DND-41 (cell line): ENCODE measurements at regions not wholly inside any gene's neighbourhood (a gene's known extent, or its start where the extent isn't known, plus 50 kb on each side); places are given as distances from the start of the nearest gene placed in this dataset.

Experiments used
- EZH2 ChIP-seq: IDR thresholded peaks from 3 replicates; pipeline ENCODE4 v1.6.1; 2012; ENCODE audit warnings: borderline replicate concordance, low read depth, mild to moderate bottlenecking, moderate library complexity, low read length, inconsistent platforms; ENCODE audit not compliant: severe bottlenecking
- TF ChIP-seq, protein P1 (sequence below): IDR thresholded peaks from 2 replicates; pipeline ENCODE4 v1.5.1; 2012; ENCODE audit warnings: borderline replicate concordance, low read length, moderate library complexity, mild to moderate bottlenecking; ENCODE audit not compliant: poor library complexity, severe bottlenecking; ENCODE audit errors: extremely low read depth

DNA sequence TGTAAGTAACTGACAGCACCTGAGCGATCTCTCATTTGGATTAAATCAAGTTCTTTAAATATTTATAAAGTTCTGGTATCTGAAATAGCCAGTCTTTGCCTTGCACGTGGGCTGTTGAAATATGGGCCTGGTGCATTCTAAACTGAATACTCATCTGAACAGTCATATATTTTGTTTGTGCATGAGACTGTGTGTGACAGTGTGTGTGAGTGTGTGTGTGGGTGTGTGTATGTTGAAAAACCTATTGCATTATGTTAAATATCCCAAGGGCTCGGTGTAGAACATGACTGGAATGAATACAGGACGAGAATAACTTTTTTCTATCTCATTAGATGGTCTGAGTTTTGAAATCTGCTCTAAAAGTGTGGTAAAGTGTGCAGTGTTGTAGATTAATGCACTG lies 82.4 kb upstream of the TOX3 start:
- TF ChIP-seq, protein P1, sequence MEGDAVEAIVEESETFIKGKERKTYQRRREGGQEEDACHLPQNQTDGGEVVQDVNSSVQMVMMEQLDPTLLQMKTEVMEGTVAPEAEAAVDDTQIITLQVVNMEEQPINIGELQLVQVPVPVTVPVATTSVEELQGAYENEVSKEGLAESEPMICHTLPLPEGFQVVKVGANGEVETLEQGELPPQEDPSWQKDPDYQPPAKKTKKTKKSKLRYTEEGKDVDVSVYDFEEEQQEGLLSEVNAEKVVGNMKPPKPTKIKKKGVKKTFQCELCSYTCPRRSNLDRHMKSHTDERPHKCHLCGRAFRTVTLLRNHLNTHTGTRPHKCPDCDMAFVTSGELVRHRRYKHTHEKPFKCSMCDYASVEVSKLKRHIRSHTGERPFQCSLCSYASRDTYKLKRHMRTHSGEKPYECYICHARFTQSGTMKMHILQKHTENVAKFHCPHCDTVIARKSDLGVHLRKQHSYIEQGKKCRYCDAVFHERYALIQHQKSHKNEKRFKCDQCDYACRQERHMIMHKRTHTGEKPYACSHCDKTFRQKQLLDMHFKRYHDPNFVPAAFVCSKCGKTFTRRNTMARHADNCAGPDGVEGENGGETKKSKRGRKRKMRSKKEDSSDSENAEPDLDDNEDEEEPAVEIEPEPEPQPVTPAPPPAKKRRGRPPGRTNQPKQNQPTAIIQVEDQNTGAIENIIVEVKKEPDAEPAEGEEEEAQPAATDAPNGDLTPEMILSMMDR: no peak
- TF ChIP-seq EZH2: no peak
